ENCODE measurements at regions not wholly inside any gene's neighbourhood (a gene's known extent, or its start where the extent isn't known, plus 50 kb on each side); places are given as distances from the start of the nearest gene placed in this dataset.
"Not testable (repeated sequence)": the region's sequence is repeated elsewhere in the genome, so short reads cannot be mapped to it uniquely, and the experiment has no call there.

- no peak for DNase-seq (ENCODE audit: low read depth in 2 of 2)
- no peak for TF ChIP-seq CTCF (IDR thresholded peaks at IDR 0.05; ENCODE audit: low read depth, low read length)
- H3K4me3 ChIP-seq (replicated peaks in 1 of 2; ENCODE audit: low read depth in 2 of 2, low read length in 2 of 2), result no peak overlapping the region
These were observed 74.1 kb downstream of the PRSS23 start for GRCh38 chr11:86874304-86875056.

GRCh38 chr11:86876716-86877234, 76.4 kb downstream of the PRSS23 start:
- no peak for DNase-seq (ENCODE audit: low read depth in 2 of 2)
- no peak overlapping the region for H3K4me3 ChIP-seq (replicated peaks in 1 of 2; ENCODE audit: low read depth in 2 of 2, low read length in 2 of 2)
- no peak for TF ChIP-seq CTCF (IDR thresholded peaks at IDR 0.05; ENCODE audit: low read depth, low read length)

GRCh38 chr11:86877503-86877902, 77.2 kb downstream of the PRSS23 start:
- H3K4me3 ChIP-seq (replicated peaks in 1 of 2; ENCODE audit: low read depth in 2 of 2, low read length in 2 of 2), result no peak overlapping the region
- TF ChIP-seq CTCF (IDR thresholded peaks at IDR 0.05; ENCODE audit: low read depth, low read length), result no peak
- no peak for DNase-seq (ENCODE audit: low read depth in 2 of 2)

GRCh38 chr11:86879241-86879640, 76.0 kb downstream of the FZD4 start:
- DNase-seq (ENCODE audit: low read depth in 2 of 2); H3K4me3 ChIP-seq (replicated peaks in 1 of 2; ENCODE audit: low read depth in 2 of 2, low read length in 2 of 2): not testable (repeated sequence)

GRCh38 chr11:86885311-86885710, 69.9 kb downstream of the FZD4 start:
- no peak overlapping the region for H3K4me3 ChIP-seq (replicated peaks in 1 of 2; ENCODE audit: low read depth in 2 of 2, low read length in 2 of 2)
- DNase-seq (ENCODE audit: low read depth in 2 of 2), result no peak
- TF ChIP-seq CTCF (IDR thresholded peaks at IDR 0.05; ENCODE audit: low read depth, low read length), result no peak

- H3K4me3 ChIP-seq (replicated peaks in 1 of 2; ENCODE audit: low read depth in 2 of 2, low read length in 2 of 2), result no peak overlapping the region
- peak; percentile 30 to 55 for DNase-seq (ENCODE audit: low read depth in 2 of 2)
- no peak for TF ChIP-seq CTCF (IDR thresholded peaks at IDR 0.05; ENCODE audit: low read depth, low read length)
These were observed 66.8 kb downstream of the FZD4 start for GRCh38 chr11:86888164-86889000.

GRCh38 chr11:86889001-86889341, 66.2 kb downstream of the FZD4 start:
- H3K4me3 ChIP-seq (replicated peaks in 1 of 2; ENCODE audit: low read depth in 2 of 2, low read length in 2 of 2), result no peak overlapping the region
- no peak for TF ChIP-seq CTCF (IDR thresholded peaks at IDR 0.05; ENCODE audit: low read depth, low read length)
- DNase-seq (ENCODE audit: low read depth in 2 of 2), result no peak

Data from cardiac fibroblast (primary cell).